HAP-1 (cell line): ENCODE measurements at regions not wholly inside any gene's neighbourhood (a gene's known extent, or its start where the extent isn't known, plus 50 kb on each side); places are given as distances from the start of the nearest gene placed in this dataset.

ENCODE experiments used
- DNase-seq, 2 experiments: peaks; one replicate each; pipeline ENCODE4 v3.0.0-alpha.2; 2016 to 2020; ENCODE audit warnings: low spot score in 2 of 2
- H3K27me3 ChIP-seq: fragments of 250-450 bp; sonication (Bioruptor Pico); 2 replicates; pipeline ENCODE4 v1.5.1; 2020; ENCODE audit warnings: low read depth, mild to moderate bottlenecking, moderate library complexity
- H3K36me3 ChIP-seq: fragments of 250-450 bp; sonication (Bioruptor Pico); replicated peaks from 2 replicates; pipeline ENCODE4 v1.5.1; 2020; ENCODE audit warnings: mild to moderate bottlenecking
- H3K4me1 ChIP-seq: fragments of 250-450 bp; sonication (Bioruptor Pico); 2 replicates; pipeline ENCODE4 v1.5.1; 2020; ENCODE audit warnings: mild to moderate bottlenecking
- H3K4me3 ChIP-seq: fragments of 250-450 bp; sonication (Bioruptor Pico); 2 replicates; pipeline ENCODE4 v1.5.1; 2020; ENCODE audit warnings: mild to moderate bottlenecking, moderate library complexity
- H3K9me3 ChIP-seq: fragments of 250-450 bp; sonication (Bioruptor Pico); 2 replicates; pipeline ENCODE4 v1.5.1; 2020; ENCODE audit warnings: mild to moderate bottlenecking, moderate library complexity
- in situ Hi-C: fragments of 300-500 bp; cut with MboI; formaldehyde crosslinking; loops from 3 replicates; pipeline ENCODE4 v1.14.3; 2020; ENCODE audit warnings: low sequenced_read_pairs, inconsistent platforms, mixed read lengths

DNA sequence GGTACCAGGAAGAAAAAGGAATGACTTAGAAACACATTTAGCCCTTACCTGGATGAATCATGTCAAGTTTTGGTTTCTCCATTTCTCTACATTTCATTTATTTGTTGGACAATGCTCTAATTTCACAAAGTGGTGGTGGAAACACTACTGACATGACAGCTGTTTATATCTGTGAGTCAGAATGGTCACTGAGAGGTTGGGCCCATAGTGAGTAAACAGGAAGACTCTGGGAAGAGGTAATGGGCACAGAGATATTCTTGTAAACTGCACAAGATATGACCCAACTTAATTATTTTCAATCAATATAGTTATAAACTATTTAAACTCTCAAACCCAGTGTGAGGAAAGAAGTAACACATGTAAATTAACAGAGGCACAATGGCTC is 176.3 kb upstream of the MEOX2 start:
- no peaks in the 10 kb centered on the region for H3K9me3 ChIP-seq
- no peaks in the 10 kb centered on the region for H3K36me3 ChIP-seq
- no peaks in the 10 kb centered on the region for H3K27me3 ChIP-seq
- no peak overlapping the region for H3K4me3 ChIP-seq
- in situ Hi-C loops = no loop called here
- peaks cover 10% of the 10 kb centered on the region for H3K4me1 ChIP-seq
- no peak for DNase-seq

DNA sequence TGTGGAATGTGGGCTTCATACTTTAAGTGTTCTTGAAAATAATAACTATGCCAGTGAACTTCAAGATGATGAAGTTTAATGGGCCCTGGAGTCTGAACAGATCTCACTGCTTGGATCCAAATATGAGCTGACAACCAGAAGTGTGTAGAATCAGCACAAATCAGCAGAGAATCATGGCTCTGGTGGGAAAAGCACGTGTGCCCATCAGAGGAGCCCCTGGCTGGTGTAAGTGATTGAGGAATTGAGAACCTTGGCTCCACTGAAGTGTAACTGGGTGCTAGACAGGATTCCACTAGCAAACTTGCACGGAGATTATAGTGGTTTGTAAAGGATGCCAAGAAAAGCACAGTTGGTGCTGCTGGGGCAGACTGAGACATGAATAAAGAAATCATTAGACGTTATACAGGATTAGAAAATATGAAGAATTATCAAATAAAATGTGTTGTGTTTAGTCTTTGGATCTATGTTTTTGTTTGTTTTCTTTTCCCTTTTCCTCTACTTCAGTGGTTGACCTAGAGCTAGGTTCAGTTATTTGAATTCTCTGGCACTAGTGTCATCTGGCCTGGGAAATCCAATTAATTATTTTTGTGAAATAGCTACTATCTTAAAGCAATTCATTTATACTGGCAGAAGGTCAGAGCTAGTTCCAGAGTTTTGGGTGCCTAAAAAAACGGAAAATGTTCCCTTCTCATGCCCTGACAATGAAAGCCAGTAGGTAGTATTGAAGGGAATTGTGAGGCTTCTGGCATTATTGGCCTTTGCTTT is 175.7 kb upstream of the MEOX2 start:
- in situ Hi-C loops = no loop called here
- Histone ChIP-seq H3K4me1 (peaks cover 7% of the 10 kb centered on the region), H3K4me3 (no peak overlapping the region), H3K36me3 (no peaks in the 10 kb centered on the region), H3K27me3 (no peaks in the 10 kb centered on the region), H3K9me3 (no peaks in the 10 kb centered on the region)
- no peak for DNase-seq

DNA sequence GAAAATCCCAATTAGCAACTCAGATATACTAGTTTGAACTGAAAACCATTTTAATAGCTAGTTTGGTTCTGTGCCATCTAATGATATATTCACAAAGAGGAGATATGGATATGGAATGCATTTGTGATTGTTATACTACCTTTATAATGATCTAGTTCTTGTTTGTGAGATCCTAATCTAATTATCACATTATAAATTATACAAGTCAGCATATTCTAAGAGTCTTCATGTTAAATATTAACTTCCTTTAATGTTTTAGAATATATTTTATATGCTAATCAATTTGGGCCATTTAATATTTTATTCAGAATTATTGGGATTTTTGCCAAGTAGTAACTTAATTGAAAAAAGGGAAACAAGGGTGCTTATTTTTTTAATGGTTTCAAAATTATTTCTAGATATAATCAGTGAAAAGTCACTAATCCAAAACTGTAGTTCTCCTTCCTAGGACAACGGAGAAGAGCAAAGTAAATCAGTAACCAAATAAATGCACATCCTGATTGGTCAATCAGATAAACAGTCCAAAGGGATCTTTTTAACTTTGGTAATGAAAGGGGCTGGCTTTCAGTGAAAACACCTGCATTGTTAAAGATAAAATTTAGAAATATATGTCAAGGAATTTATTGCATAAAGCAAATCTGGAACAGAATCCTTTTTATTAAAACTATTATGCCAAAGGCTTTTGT is 173.9 kb upstream of the MEOX2 start:
- Histone ChIP-seq H3K36me3 (no peaks in the 10 kb centered on the region), H3K4me1 (no peaks in the 10 kb centered on the region), H3K4me3 (no peak overlapping the region), H3K27me3 (no peaks in the 10 kb centered on the region), H3K9me3 (no peaks in the 10 kb centered on the region)
- DNase-seq = no peak
- in situ Hi-C loops = no loop called here

DNA sequence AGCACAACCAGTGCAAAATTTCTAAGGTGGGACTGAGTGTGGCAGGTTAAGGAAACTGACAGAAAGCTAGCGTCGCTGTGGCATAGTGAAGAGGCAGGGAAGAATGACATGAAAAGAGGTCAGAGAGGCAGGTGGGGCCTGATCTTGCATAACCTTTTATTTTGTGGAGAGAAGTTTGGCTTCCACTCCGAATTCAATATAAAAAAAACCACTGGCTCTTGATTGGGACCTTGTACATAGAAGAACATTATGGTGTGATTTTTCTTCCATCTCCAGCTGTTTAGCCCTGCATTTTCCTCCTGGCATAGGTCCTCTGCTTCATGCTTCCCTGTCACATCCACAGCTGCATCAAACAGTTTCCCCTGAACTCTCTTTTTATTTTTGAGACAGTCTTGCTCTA is 170.5 kb upstream of the MEOX2 start:
- Histone ChIP-seq H3K36me3 (no peaks in the 10 kb centered on the region), H3K4me1 (no peaks in the 10 kb centered on the region), H3K9me3 (no peaks in the 10 kb centered on the region), H3K4me3 (no peak overlapping the region), H3K27me3 (no peaks in the 10 kb centered on the region)
- no peak for DNase-seq
- in situ Hi-C loops = no loop called here

DNA sequence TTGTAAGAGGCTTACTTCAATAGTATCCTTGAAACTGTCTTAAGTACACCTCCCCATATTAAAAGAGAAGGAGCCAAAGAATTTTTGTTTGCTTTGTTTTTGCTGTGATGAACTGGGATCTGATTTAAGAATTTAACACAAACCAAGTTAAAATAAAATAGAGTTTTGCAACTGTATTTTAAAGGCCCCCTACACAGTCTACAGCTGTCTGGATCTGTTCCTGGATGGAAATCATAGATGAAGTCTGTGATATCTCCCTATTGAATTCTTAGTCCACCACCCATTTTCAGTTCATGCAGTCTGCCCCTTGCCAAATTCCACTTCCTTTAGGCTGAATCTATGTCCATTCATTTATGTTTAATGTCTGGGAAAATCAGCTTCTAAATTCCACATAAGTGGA is 169.8 kb upstream of the MEOX2 start:
- Histone ChIP-seq H3K9me3 (no peaks in the 10 kb centered on the region), H3K4me3 (no peak overlapping the region), H3K27me3 (no peaks in the 10 kb centered on the region), H3K4me1 (no peaks in the 10 kb centered on the region), H3K36me3 (no peaks in the 10 kb centered on the region)
- DNase-seq = no peak
- in situ Hi-C loops = no loop called here

DNA sequence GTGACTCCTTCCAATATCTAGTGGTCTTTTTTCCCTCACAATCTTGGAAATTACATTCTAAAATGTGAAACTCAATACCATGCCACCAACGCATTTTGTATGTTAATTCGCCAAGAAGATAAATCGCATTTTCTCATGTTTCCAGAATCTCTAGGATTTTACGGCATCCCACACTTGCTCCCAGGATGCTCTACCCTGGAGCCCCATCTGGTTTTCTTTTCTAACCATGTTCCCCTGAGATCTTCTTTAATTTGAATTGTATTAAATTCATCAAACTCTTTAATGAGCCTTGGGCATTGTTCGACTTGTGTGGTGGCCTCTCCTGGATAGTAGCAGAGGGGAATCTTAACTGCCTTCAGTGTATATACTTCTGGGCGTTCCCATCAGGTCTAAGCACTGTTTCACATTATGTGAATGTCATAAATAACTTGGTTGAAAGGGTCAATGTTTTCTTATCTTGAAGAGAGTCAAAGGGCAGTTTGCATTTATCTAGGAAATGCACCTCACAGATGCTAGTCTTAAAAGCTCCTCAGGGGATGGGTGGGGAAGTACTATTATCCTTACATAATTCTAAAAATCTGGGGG is 169.1 kb upstream of the MEOX2 start:
- Histone ChIP-seq H3K27me3 (no peaks in the 10 kb centered on the region), H3K4me1 (no peaks in the 10 kb centered on the region), H3K4me3 (no peak overlapping the region), H3K36me3 (no peaks in the 10 kb centered on the region), H3K9me3 (no peaks in the 10 kb centered on the region)
- in situ Hi-C loops = no loop called here
- DNase-seq = no peak

DNA sequence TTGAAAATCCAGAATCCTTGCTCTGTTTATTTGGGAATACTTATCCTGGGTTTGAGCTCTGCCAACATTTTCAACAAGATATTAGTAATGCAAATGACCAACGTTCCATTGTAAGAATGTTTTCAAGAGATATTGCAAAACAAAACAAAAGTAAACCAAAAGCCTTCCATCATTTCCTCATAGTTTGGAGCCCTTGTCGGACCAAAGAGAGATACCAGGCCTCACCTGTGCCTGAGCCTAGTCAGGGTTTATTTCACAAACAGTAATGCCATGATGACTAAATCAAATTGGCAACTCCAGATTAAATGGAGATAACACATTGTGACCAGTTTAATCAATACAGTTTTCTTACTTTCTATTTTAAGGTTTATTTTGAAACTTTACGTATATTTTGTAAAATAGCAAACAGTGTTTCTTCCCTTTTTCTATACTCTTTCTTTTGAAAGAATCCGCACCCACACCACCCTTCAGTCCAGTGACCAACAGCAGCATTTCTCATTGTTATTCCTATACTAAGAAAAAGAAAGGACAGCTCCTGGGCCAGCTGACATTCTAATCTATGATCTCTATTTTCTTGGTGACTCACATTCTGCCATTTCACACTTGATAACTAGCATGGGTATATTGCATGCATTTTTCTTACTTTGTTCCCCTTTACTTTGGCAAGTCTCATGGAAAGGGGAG is 168.5 kb upstream of the MEOX2 start:
- Histone ChIP-seq H3K36me3 (no peaks in the 10 kb centered on the region), H3K9me3 (no peaks in the 10 kb centered on the region), H3K27me3 (no peaks in the 10 kb centered on the region), H3K4me1 (no peaks in the 10 kb centered on the region), H3K4me3 (no peak overlapping the region)
- no peak for DNase-seq
- in situ Hi-C loops = no loop called here

DNA sequence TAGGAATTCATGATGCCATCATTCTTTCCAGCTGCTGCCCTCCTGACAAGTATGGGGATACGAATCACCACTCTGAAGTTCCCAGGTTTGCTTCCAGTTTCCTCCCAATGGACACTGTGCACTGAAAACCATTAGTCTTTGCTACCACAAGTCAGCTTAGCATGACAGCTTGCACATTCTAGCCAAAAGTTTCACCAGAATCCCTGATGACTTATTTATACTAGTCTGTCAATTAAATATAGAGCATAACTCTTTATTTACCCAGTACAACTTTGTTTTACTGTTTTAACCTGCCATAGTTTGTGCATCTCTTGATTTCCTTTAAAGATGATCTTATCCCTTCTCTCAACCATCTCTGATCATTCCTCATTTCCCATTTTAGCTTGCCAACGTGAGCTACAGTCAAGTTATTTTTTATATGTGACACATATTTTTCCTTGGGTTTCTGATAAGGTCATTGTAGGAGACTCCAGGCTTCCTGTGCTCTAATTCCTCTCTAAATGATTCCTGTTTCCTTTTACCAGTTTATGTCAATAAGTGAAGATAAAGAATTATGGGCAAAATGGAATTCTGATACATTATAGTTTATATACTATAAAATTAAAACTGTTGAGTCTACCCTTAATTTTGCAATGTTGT is 167.5 kb upstream of the MEOX2 start:
- no peak overlapping the region for H3K4me3 ChIP-seq
- no peaks in the 10 kb centered on the region for H3K36me3 ChIP-seq
- DNase-seq = no peak
- no peaks in the 10 kb centered on the region for H3K9me3 ChIP-seq
- in situ Hi-C loops = no loop called here
- H3K4me1 ChIP-seq = no peaks in the 10 kb centered on the region
- H3K27me3 ChIP-seq = no peaks in the 10 kb centered on the region

DNA sequence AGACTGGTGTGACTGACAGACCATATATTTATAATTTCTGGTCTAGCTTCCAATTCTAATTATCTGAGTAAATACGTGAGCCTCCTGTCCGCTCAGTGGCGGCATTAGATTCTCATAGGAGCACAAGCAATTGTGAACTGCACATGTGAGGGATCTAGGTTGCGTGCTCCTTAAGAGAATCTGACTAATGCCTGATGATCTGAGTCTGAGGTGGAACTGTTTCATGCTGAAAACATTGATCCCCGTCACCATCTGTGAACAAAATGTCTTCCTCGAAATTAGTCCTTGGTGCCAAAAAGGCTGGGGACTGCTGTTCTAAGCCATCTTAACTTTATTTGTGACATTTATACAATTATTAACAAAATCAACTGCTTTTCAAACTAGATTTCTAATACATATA is 164.7 kb upstream of the MEOX2 start:
- in situ Hi-C loops = no loop called here
- no peaks in the 10 kb centered on the region for H3K36me3 ChIP-seq

DNA sequence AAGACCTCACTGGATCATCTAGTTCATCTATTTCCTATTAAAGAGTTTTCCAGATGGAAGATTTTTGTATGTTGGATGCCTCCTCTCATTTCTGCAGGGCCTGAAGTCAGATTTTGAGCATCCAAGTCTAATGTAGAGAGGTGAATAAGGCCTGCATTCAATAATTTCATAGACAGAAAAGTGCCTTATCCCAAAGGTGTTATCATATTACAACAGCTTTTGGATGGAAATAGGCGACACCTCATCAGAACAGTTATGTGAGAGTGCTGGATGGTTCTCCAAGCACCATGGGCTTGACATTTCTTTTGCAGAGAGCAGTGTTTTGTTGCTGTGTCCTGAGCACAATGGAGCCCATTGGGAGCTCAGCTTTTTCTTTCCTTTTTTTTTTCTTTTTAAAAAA is 162.4 kb upstream of the MEOX2 start:
- in situ Hi-C loops = no loop called here

More for the DNA sequence above, 164.7 kb upstream of the MEOX2 start:
- Histone ChIP-seq H3K9me3 (no peaks in the 10 kb centered on the region), H3K27me3 (no peaks in the 10 kb centered on the region), H3K4me1 (no peaks in the 10 kb centered on the region), H3K4me3 (no peak overlapping the region)
- no peak for DNase-seq

DNA sequence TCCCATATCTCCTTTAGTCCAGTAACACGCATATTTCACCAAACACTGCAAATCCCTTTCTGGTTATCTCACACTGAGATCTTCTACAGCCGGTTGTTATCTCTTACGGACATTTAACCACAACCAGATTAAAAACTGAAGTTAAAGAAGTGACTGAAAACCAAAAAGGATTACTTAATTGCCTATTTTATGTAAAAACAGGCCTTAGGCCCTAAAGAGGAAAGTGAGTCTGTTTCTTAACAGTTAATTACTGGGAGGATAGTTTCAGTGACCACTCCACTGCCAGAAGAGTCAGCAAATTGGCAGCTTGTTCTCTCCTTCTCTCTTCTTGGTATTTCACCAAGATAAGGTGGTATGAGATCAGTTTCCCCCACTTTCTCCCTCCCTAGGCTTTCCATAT is 161.9 kb upstream of the MEOX2 start:
- no peak for DNase-seq
- Histone ChIP-seq H3K27me3 (no peaks in the 10 kb centered on the region), H3K9me3 (no peaks in the 10 kb centered on the region), H3K36me3 (no peaks in the 10 kb centered on the region), H3K4me1 (no peaks in the 10 kb centered on the region), H3K4me3 (no peak overlapping the region)
- in situ Hi-C loops = no loop called here

More for the DNA sequence above, 162.4 kb upstream of the MEOX2 start:
- Histone ChIP-seq H3K36me3 (no peaks in the 10 kb centered on the region), H3K4me3 (no peak overlapping the region), H3K4me1 (no peaks in the 10 kb centered on the region), H3K27me3 (no peaks in the 10 kb centered on the region), H3K9me3 (no peaks in the 10 kb centered on the region)
- no peak for DNase-seq

DNA sequence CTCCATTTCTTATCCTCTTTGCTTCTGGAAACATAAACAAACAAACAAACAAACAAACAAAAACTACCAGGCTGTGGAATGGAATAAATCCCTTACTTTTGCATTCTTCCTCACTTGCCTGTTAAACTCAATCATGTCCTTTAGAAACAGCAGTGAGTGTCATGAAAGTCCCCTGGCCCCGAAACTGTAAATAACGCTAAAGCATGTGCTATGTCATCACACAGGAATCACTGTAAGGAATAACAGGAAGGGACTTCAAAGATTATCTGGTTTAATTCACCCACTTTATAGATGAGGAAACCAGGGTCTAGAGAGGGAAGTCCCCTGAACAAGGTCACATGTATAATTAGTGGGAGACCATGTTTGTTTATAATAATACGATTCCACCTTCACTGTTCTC is 159.4 kb upstream of the MEOX2 start:
- in situ Hi-C loops = no loop called here
- Histone ChIP-seq H3K4me1 (no peaks in the 10 kb centered on the region), H3K9me3 (no peaks in the 10 kb centered on the region), H3K27me3 (no peaks in the 10 kb centered on the region), H3K36me3 (no peaks in the 10 kb centered on the region), H3K4me3 (no peak overlapping the region)
- DNase-seq = no peak

DNA sequence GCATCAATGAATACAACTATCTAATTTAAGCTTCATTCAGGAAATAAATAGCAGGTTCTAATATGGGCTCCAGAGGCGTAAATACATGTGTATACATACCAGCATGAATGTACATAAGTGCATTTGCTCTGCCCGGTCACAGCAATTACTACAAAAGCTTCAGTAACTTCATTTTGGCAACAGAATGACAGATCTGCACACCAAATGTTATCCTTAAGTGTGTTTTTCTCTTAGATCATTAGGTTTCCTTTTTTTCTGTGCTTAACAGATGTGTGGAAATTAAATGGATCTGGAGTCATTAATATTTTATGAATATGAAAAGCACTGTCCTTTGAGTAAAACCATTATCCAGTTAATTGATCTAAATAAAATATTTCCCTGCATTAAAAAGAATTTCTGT is 159.0 kb upstream of the MEOX2 start:
- Histone ChIP-seq H3K4me3 (no peak overlapping the region), H3K9me3 (no peaks in the 10 kb centered on the region), H3K36me3 (no peaks in the 10 kb centered on the region), H3K4me1 (no peaks in the 10 kb centered on the region), H3K27me3 (no peaks in the 10 kb centered on the region)
- in situ Hi-C loops = no loop called here
- no peak for DNase-seq
